Endothelial cell of umbilical vein (primary cell): ENCODE measurements at regions not wholly inside any gene's neighbourhood (a gene's known extent, or its start where the extent isn't known, plus 50 kb on each side); places are given as distances from the start of the nearest gene placed in this dataset.

Experiments used
- BruUV-seq: library from RNA; stranded (reverse); fragments of 400-500 nt; replicated peaks from 2 replicates; lab custom pipeline; 2021; lab: Mats Ljungman, UMichigan
- CTCF ChIA-PET: fragments of 300-600, 350-600 bp; sonication (Branson Sonifier 250); formaldehyde crosslinking; loops from one replicate; lab custom pipeline; 2021; ENCODE audit warnings: antibody characterized with exemption, inconsistent platforms; lab: Charles Lee
- POLR2A ChIA-PET: fragments of 300-600, 350-600 bp; sonication (Branson Sonifier 250); formaldehyde crosslinking; loops from one replicate; lab custom pipeline; 2021; ENCODE audit warnings: antibody characterized with exemption, inconsistent platforms; lab: Charles Lee
- DNase-seq: peaks from one replicate; pipeline ENCODE4 v3.0.0-alpha.2; 2011; ENCODE audit warnings: low read depth, low spot score
- FAIRE-seq: peaks from 2 replicates; lab custom pipeline; 2011; peaks lifted over from hg19 to GRCh38; lab: Jason Lieb, UNC
- H2AFZ ChIP-seq: 2 replicates; pipeline ENCODE4 v1.6.0; 2012; ENCODE audit warnings: low read depth, low read length, control low read depth, inconsistent platforms
- H3K27ac ChIP-seq: 2 replicates; pipeline ENCODE4 v1.5.1; 2011; ENCODE audit warnings: low read depth, mild to moderate bottlenecking, control low read depth, low read length, moderate library complexity; ENCODE audit not compliant: insufficient read depth
- H3K27me3 ChIP-seq, 2 experiments: 2 replicates each; pipeline versions ENCODE4 v1.6.0 to v1.6.1; 2011; ENCODE audit warnings: low read length in 2 of 2, mixed read lengths in 1 of 2; ENCODE audit not compliant: control insufficient read depth in 2 of 2, insufficient read depth in 2 of 2
- H3K36me3 ChIP-seq, 2 experiments: 2 replicates in 1 of 2; 3 replicates in 1 of 2; pipeline ENCODE4 v1.5.1; 2011; ENCODE audit warnings: low read length in 2 of 2, mild to moderate bottlenecking in 1 of 2, moderate library complexity in 1 of 2; ENCODE audit not compliant: control insufficient read depth in 2 of 2, insufficient read depth in 2 of 2; ENCODE audit errors: extremely low read depth in 1 of 2
- H3K4me1 ChIP-seq: 3 replicates; pipeline ENCODE4 v1.5.1; 2011; ENCODE audit warnings: mild to moderate bottlenecking, low read length; ENCODE audit not compliant: control insufficient read depth, insufficient read depth; ENCODE audit errors: extremely low read depth
- H3K4me2 ChIP-seq: 2 replicates; pipeline ENCODE4 v1.6.1; 2011; ENCODE audit warnings: low read length, control low read depth, mixed read lengths; ENCODE audit not compliant: insufficient read depth
- H3K4me3 ChIP-seq, 3 experiments: fragments of 200-600 bp in 1 of 3; sonication (generic), shearing (Covaris generic) in 1 of 3; replicated peaks in 1 of 3; 2 replicates each; pipeline ENCODE4 v1.5.1; 2011 to 2016; ENCODE audit warnings: control low read depth in 3 of 3, low read length in 3 of 3, mild to moderate bottlenecking in 2 of 3, inconsistent platforms in 1 of 3, low read depth in 1 of 3, moderate library complexity in 1 of 3; ENCODE audit not compliant: insufficient read depth in 1 of 3
- H3K79me2 ChIP-seq: 2 replicates; pipeline ENCODE4 v1.6.0; 2012; ENCODE audit warnings: low read length, inconsistent platforms; ENCODE audit not compliant: control insufficient read depth, insufficient read depth
- H3K9ac ChIP-seq: replicated peaks from 2 replicates; pipeline ENCODE3; 2011; ENCODE audit warnings: low read length, control low read depth; ENCODE audit not compliant: insufficient read depth; ENCODE audit errors: extremely low read depth
- H3K9me1 ChIP-seq: replicated peaks from 3 replicates; pipeline ENCODE4 v1.6.0; 2011; ENCODE audit warnings: mild to moderate bottlenecking, low read length; ENCODE audit not compliant: control insufficient read depth, insufficient read depth; ENCODE audit errors: extremely low read depth
- H3K9me3 ChIP-seq: replicated peaks from 2 replicates; pipeline ENCODE4 v1.5.1; 2012; ENCODE audit warnings: low read length, inconsistent platforms; ENCODE audit not compliant: control insufficient read depth, insufficient read depth
- H4K20me1 ChIP-seq: replicated peaks from 2 replicates; pipeline ENCODE3; 2011; ENCODE audit warnings: mild to moderate bottlenecking, low read length; ENCODE audit not compliant: control insufficient read depth, insufficient read depth; ENCODE audit errors: extremely low read depth
- EZH2 ChIP-seq: IDR thresholded peaks from 2 replicates; pipeline ENCODE4 v1.6.1; 2012; ENCODE audit warnings: borderline replicate concordance, low read depth, mild to moderate bottlenecking, moderate library complexity, low read length, inconsistent platforms; ENCODE audit not compliant: severe bottlenecking
- FOS ChIP-seq: IDR thresholded peaks from 2 replicates; pipeline ENCODE4 v1.6.1; 2011; ENCODE audit warnings: mild to moderate bottlenecking, low read length, moderate library complexity, borderline replicate concordance; ENCODE audit not compliant: insufficient read depth
- GATA2 ChIP-seq: IDR thresholded peaks from 2 replicates; pipeline ENCODE4 v1.7.0; 2011; ENCODE audit warnings: low read depth, mild to moderate bottlenecking, moderate library complexity, mixed read lengths, low read length; ENCODE audit not compliant: insufficient read length, insufficient read depth
- JUN ChIP-seq: IDR thresholded peaks from 2 replicates; pipeline ENCODE4 v1.6.1; 2011; ENCODE audit warnings: borderline replicate concordance, low read depth; ENCODE audit not compliant: insufficient read length, insufficient read depth
- MYC ChIP-seq: IDR thresholded peaks from one replicate; pipeline ENCODE4 v1.6.1; 2011; ENCODE audit warnings: mild to moderate bottlenecking, low read depth, low read length
- POLR2A ChIP-seq: IDR thresholded peaks from 2 replicates; pipeline ENCODE4 v1.6.1; 2012; ENCODE audit warnings: low read depth, mild to moderate bottlenecking, control low read depth, low read length
- POLR2AphosphoS5 ChIP-seq: IDR thresholded peaks from 2 replicates; pipeline ENCODE4 v1.6.1; 2012; ENCODE audit warnings: low read depth, mild to moderate bottlenecking, control low read depth, low read length, moderate library complexity; ENCODE audit not compliant: insufficient read depth
- dilution Hi-C: fragments of 300-500 bp; cut with MboI; formaldehyde crosslinking; loops from one replicate; pipeline ENCODE4 v1.15.0; 2019; ENCODE audit warnings: low sequenced_read_pairs; ENCODE audit not compliant: extremely low pct_ligation_motif_present
- intact Hi-C: fragments of 100-400 bp; cut with micrococcal nuclease; formaldehyde crosslinking; loops from one replicate; pipeline ENCODE4 v1.10.0; 2022
- TF ChIP-seq, protein P1 (sequence below), 2 donors: IDR thresholded peaks; 1 replicate in 1 of 2; 2 replicates in 1 of 2; pipeline ENCODE4 v1.5.1; 2011; ENCODE audit warnings: low read length in 2 of 2, mild to moderate bottlenecking in 2 of 2, moderate library complexity in 2 of 2, control low read depth in 1 of 2, inconsistent platforms in 1 of 2, low read depth in 1 of 2; ENCODE audit not compliant: insufficient read depth in 1 of 2; ENCODE audit errors: extremely low read depth in 1 of 2
- TF ChIP-seq, protein P2 (sequence below): IDR thresholded peaks from 2 replicates; pipeline ENCODE4 v1.6.1; 2011; ENCODE audit not compliant: insufficient read depth, insufficient read length

DNA sequence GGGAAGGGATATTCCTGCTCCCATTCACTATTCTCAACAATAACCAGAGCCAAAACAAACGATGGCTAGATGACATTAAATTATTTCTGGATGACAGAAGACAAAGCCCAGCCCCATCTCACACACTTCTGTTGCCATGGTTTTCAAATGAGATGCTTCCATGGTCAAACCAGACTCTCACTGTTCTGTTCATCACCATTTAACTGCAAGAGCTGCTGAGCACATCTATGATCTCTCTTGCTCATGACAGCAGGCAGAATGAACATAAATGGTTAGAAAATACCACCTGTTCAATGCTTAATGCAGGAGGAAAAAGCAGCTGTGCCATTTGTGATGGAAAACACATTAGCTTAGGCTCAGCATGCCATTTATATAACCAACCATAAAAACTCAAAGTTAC is 758.6 kb upstream of the ZWINT start:
- dilution Hi-C loops (no loop called here), intact Hi-C loops (no loop called here)
- Histone ChIP-seq H3K9me3 (peaks cover 2% of the 10 kb centered on the region), H3K79me2 (no peaks in the 10 kb centered on the region), H3K9ac (no peak overlapping the region), H3K9me1 (no peaks in the 10 kb centered on the region), H3K36me3 (no peaks in the 10 kb centered on the region), H3K4me3 (no peak overlapping the region), H3K4me2 (no peak overlapping the region), H3K27ac (no peak overlapping the region), H2AFZ (no peak overlapping the region), H4K20me1 (no peaks in the 10 kb centered on the region), H3K4me1 (no peaks in the 10 kb centered on the region), H3K27me3 (no peaks in the 10 kb centered on the region)
- FAIRE-seq (no peak), DNase-seq (no peak)
- ChIA-PET POLR2A (no interaction called here), CTCF (no interaction called here)
- TF ChIP-seq EZH2 (no peak), GATA2 (no peak), MYC (no peak), JUN (no peak), FOS (no peak), POLR2A (no peak), POLR2AphosphoS5 (no peak)
- TF ChIP-seq, protein P1, sequence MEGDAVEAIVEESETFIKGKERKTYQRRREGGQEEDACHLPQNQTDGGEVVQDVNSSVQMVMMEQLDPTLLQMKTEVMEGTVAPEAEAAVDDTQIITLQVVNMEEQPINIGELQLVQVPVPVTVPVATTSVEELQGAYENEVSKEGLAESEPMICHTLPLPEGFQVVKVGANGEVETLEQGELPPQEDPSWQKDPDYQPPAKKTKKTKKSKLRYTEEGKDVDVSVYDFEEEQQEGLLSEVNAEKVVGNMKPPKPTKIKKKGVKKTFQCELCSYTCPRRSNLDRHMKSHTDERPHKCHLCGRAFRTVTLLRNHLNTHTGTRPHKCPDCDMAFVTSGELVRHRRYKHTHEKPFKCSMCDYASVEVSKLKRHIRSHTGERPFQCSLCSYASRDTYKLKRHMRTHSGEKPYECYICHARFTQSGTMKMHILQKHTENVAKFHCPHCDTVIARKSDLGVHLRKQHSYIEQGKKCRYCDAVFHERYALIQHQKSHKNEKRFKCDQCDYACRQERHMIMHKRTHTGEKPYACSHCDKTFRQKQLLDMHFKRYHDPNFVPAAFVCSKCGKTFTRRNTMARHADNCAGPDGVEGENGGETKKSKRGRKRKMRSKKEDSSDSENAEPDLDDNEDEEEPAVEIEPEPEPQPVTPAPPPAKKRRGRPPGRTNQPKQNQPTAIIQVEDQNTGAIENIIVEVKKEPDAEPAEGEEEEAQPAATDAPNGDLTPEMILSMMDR (IDR thresholded peaks at IDR 0.05; ENCODE audit: extremely low read depth in 1 of 2, insufficient read depth in 1 of 2, low read depth in 1 of 2, low read length in 2 of 2), result no peak
- TF ChIP-seq, protein P2, sequence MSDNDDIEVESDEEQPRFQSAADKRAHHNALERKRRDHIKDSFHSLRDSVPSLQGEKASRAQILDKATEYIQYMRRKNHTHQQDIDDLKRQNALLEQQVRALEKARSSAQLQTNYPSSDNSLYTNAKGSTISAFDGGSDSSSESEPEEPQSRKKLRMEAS, result no peak
- BruUV-seq, result no TSS peak
